ENCODE measurements at regions not wholly inside any gene's neighbourhood (a gene's known extent, or its start where the extent isn't known, plus 50 kb on each side); places are given as distances from the start of the nearest gene placed in this dataset.
"Not testable (repeated sequence)": the region's sequence is repeated elsewhere in the genome, so short reads cannot be mapped to it uniquely, and the experiment has no call there.

- ATAC-seq: no peak
Observed at GRCh38 chr2:104904889-104905288, 51.0 kb downstream of the POU3F3 start.

- no peak for ATAC-seq
Observed at GRCh38 chr2:104909317-104909716, 55.4 kb downstream of the POU3F3 start.

GRCh38 chr2:104914509-104914908 lies 60.6 kb downstream of the POU3F3 start:
- no peak for ATAC-seq

GRCh38 chr2:104915107-104915793 lies 61.3 kb downstream of the POU3F3 start:
- no peak for ATAC-seq

GRCh38 chr2:104919127-104919526 lies 65.2 kb downstream of the POU3F3 start:
- ATAC-seq: no peak

GRCh38 chr2:104923665-104924064 lies 69.8 kb downstream of the POU3F3 start:
- ATAC-seq: no peak

GRCh38 chr2:104929663-104930062 lies 75.7 kb downstream of the POU3F3 start:
- no peak for ATAC-seq

GRCh38 chr2:104930732-104931131 lies 76.8 kb downstream of the POU3F3 start:
- no peak for ATAC-seq

GRCh38 chr2:104932243-104932642 lies 78.3 kb downstream of the POU3F3 start:
- no peak for ATAC-seq

- ATAC-seq: no peak
Observed at GRCh38 chr2:104933151-104933917, 79.4 kb downstream of the POU3F3 start.

- no peak for ATAC-seq
Observed at GRCh38 chr2:104936527-104936926, 82.6 kb downstream of the POU3F3 start.

- ATAC-seq: peak in 1 of 2 donors; percentile 38
Observed at GRCh38 chr2:104938231-104938941, 84.5 kb downstream of the POU3F3 start.

GRCh38 chr2:104939570-104940217 lies 85.8 kb downstream of the POU3F3 start:
- ATAC-seq: no peak

- ATAC-seq: no peak
Observed at GRCh38 chr2:104944495-104944894, 90.6 kb downstream of the POU3F3 start.

GRCh38 chr2:104945121-104945520 lies 91.2 kb downstream of the POU3F3 start:
- no peak for ATAC-seq

GRCh38 chr2:104945866-104946265 lies 92.0 kb downstream of the POU3F3 start:
- ATAC-seq: no peak

- not testable (repeated sequence) for ATAC-seq
Observed at GRCh38 chr2:104947456-104947855, 90.4 kb upstream of the MRPS9 start.

GRCh38 chr2:104952976-104953375 lies 84.9 kb upstream of the MRPS9 start:
- no peak for ATAC-seq

- ATAC-seq: no peak
Observed at GRCh38 chr2:104965900-104966299, 72.0 kb upstream of the MRPS9 start.

- peak; percentile 32 to 33 for ATAC-seq
Observed at GRCh38 chr2:104969564-104969963, 68.3 kb upstream of the MRPS9 start.

GRCh38 chr2:104975371-104975770 lies 62.5 kb upstream of the MRPS9 start:
- peak in 1 of 2 donors; percentile 27 for ATAC-seq

GRCh38 chr2:104975851-104976250 lies 62.0 kb upstream of the MRPS9 start:
- no peak for ATAC-seq

GRCh38 chr2:104976603-104977120 lies 61.2 kb upstream of the MRPS9 start:
- peak in 1 of 2 donors; percentile 32 for ATAC-seq

All from activated CD4-positive, CD25-positive, alpha-beta regulatory T cell treated with anti-CD3 and anti-CD28 coated beads, Interleukin-2, amount 50 U/mL, for 24 hours (primary cell).